B cell (primary cell): ENCODE measurements at regions not wholly inside any gene's neighbourhood (a gene's known extent, or its start where the extent isn't known, plus 50 kb on each side); places are given as distances from the start of the nearest gene placed in this dataset.

Experiments
- ATAC-seq: fragments of 200-7000 bp; cut with Tn5 transposase; one replicate; pipeline ENCODE4 v1.10.0; 2021; ENCODE audit warnings: low read depth, mild to moderate bottlenecking, moderate number of reproducible peaks, moderate library complexity
- CTCF ChIA-PET: fragments of 350-600 bp; sonication (Branson Sonifier 250); formaldehyde crosslinking; loops from one replicate; lab custom pipeline; 2021; ENCODE audit warnings: antibody characterized with exemption, inconsistent platforms; lab: Charles Lee
- POLR2A ChIA-PET: fragments of 350-600 bp; sonication (Branson Sonifier 250); formaldehyde crosslinking; loops from one replicate; lab custom pipeline; 2021; ENCODE audit warnings: antibody characterized with exemption; lab: Charles Lee
- DNase-seq: peaks from one replicate; pipeline ENCODE4 v3.0.0; 2013
- H2AFZ ChIP-seq: 2 replicates; pipeline ENCODE4 v1.6.1; 2012; ENCODE audit warnings: mild to moderate bottlenecking, low read depth, low read length; ENCODE audit not compliant: insufficient read depth, poor library complexity, severe bottlenecking
- H3K27ac ChIP-seq, 2 donors: 1 replicate in 1 of 2; 2 replicates in 1 of 2; pipeline ENCODE4 v1.5.1; 2012 to 2013; ENCODE audit warnings: low read length in 2 of 2, mild to moderate bottlenecking in 2 of 2, moderate library complexity in 1 of 2
- H3K27me3 ChIP-seq, 4 experiments: fragments of 200-600 bp in 1 of 4; sonication (generic) in 1 of 4; replicated peaks in 1 of 4; 1 replicate in 2 of 4; 2 replicates in 2 of 4; pipeline versions ENCODE4 v1.6.1 to v1.7.0; 2013 to 2016; ENCODE audit warnings: low read length in 3 of 4, mild to moderate bottlenecking in 2 of 4, mixed read lengths in 1 of 4, moderate library complexity in 1 of 4; ENCODE audit not compliant: insufficient read depth in 4 of 4, control insufficient read depth in 3 of 4; ENCODE audit errors: control extremely low read depth in 1 of 4
- H3K36me3 ChIP-seq, 2 experiments: replicated peaks in 1 of 2; 1 replicate in 1 of 2; 2 replicates in 1 of 2; pipeline versions ENCODE4 v1.6.1 to v1.7.1; 2013; ENCODE audit warnings: low read length in 1 of 2; ENCODE audit not compliant: insufficient read depth in 2 of 2, control insufficient read depth in 1 of 2; ENCODE audit errors: control extremely low read depth in 1 of 2, extremely low read depth in 1 of 2
- H3K4me1 ChIP-seq, 2 donors: fragments of 200-600 bp in 1 of 2; sonication (generic) in 1 of 2; 1 replicate in 1 of 2; 2 replicates in 1 of 2; pipeline versions ENCODE4 v1.5.1 to v1.6.1; 2013 to 2017; ENCODE audit warnings: low read length in 2 of 2; ENCODE audit not compliant: control insufficient read depth in 2 of 2, insufficient read depth in 2 of 2
- H3K4me2 ChIP-seq: replicated peaks from 2 replicates; pipeline ENCODE3; 2012; ENCODE audit warnings: mild to moderate bottlenecking, low read depth, low read length; ENCODE audit not compliant: poor library complexity, severe bottlenecking
- H3K4me3 ChIP-seq, 5 experiments: fragments of 200-600 bp in 1 of 5; sonication (generic) in 1 of 5; 1 replicate in 3 of 5; 2 replicates in 2 of 5; pipeline versions ENCODE4 v1.5.1 to v1.7.0; 2011 to 2016; ENCODE audit warnings: low read length in 4 of 5, mild to moderate bottlenecking in 4 of 5, low read depth in 2 of 5, control low read depth in 1 of 5, moderate library complexity in 1 of 5; ENCODE audit not compliant: insufficient read depth in 1 of 5; ENCODE audit errors: control extremely low read depth in 1 of 5, extremely low read depth in 1 of 5
- H3K79me2 ChIP-seq: fragments of 200-600 bp; sonication (generic); one replicate; pipeline ENCODE4 v1.6.0; 2016; ENCODE audit warnings: low read length; ENCODE audit not compliant: control insufficient read depth, insufficient read depth
- H3K9ac ChIP-seq: fragments of 200-600 bp; sonication (generic); 2 replicates; pipeline ENCODE4 v1.6.1; 2017; ENCODE audit warnings: mild to moderate bottlenecking, low read length, moderate library complexity
- H3K9me3 ChIP-seq, 3 donors: one replicate each; pipeline versions ENCODE4 v1.6.1 to v1.7.1; 2013; ENCODE audit warnings: low read length in 2 of 3; ENCODE audit not compliant: control insufficient read depth in 2 of 3, insufficient read depth in 1 of 3; ENCODE audit errors: control extremely low read depth in 1 of 3
- H4K20me1 ChIP-seq: 2 replicates; pipeline ENCODE4 v1.6.0; 2012; ENCODE audit warnings: mild to moderate bottlenecking, low read length; ENCODE audit not compliant: insufficient read depth, control insufficient read depth, poor library complexity, severe bottlenecking
- H3K27ac Mint-ChIP-seq: one replicate; pipeline ENCODE4 v1.8.0; 2021; ENCODE audit warnings: mixed read lengths
- H3K27me3 Mint-ChIP-seq: one replicate; pipeline ENCODE4 v1.8.0; 2021; ENCODE audit warnings: mixed read lengths
- H3K4me1 Mint-ChIP-seq: one replicate; pipeline ENCODE4 v1.8.0; 2021; ENCODE audit warnings: mixed read lengths
- H3K4me3 Mint-ChIP-seq: one replicate; pipeline ENCODE4 v1.8.0; 2021; ENCODE audit warnings: mixed read lengths
- H3K9me3 Mint-ChIP-seq: one replicate; pipeline ENCODE4 v1.8.0; 2022; ENCODE audit warnings: mixed read lengths; ENCODE audit not compliant: insufficient read depth
- EZH2 ChIP-seq: IDR thresholded peaks from 2 replicates; pipeline ENCODE4 v1.6.1; 2012; ENCODE audit warnings: borderline replicate concordance, low read depth, mild to moderate bottlenecking, moderate library complexity, low read length; ENCODE audit not compliant: insufficient read depth, poor library complexity, severe bottlenecking
- WGBS: methylation state at CpG from one replicate; pipeline ENCODE4 v1.1.5; 2013; ENCODE audit warnings: missing lambda C conversion rate; ENCODE audit not compliant: insufficient coverage; 5-methylcytosine and 5-hydroxymethylcytosine counted together
- intact Hi-C: fragments of 100-400 bp; cut with micrococcal nuclease; formaldehyde crosslinking; loops from one replicate; pipeline ENCODE4 v1.10.0; 2022
- TF ChIP-seq, protein P1 (sequence below): fragments of 200-600 bp; IDR thresholded peaks from one replicate; pipeline ENCODE4 v1.8.0; 2022; ENCODE audit warnings: antibody characterized with exemption, mild to moderate bottlenecking

DNA sequence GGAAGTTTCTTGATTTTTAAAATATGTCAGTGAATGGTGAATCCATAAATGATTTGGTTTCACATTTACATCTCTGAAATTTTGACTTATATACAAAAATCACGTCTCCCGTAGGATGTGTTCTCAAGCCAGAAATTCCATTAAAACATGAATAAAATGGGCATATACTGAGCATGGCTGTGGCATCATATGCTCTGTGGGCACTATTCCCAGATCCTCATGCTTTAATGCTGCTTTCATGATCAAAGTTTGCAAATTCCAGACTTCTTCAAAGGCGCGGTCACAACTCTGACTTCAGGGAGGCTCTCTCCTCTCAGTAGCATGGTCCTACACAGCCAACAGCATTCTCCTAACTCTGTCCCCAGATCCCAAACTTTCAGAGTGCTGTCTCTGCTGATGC, 723.2 kb downstream of the TAF11L14 start:
- Mint-ChIP-seq H3K4me3 (no peak overlapping the region), H3K27ac (no peak overlapping the region), H3K9me3 (no peaks in the 10 kb centered on the region), H3K4me1 (no peaks in the 10 kb centered on the region), H3K27me3 (no peaks in the 10 kb centered on the region)
- 100% methylated on average over 2 of the region's 4 CpGs for WGBS
- H3K27ac ChIP-seq = no peak overlapping the region
- ATAC-seq = no peak
- intact Hi-C loops = no loop called here
- DNase-seq = no peak
- no peak for TF ChIP-seq EZH2
- TF ChIP-seq, protein P1, sequence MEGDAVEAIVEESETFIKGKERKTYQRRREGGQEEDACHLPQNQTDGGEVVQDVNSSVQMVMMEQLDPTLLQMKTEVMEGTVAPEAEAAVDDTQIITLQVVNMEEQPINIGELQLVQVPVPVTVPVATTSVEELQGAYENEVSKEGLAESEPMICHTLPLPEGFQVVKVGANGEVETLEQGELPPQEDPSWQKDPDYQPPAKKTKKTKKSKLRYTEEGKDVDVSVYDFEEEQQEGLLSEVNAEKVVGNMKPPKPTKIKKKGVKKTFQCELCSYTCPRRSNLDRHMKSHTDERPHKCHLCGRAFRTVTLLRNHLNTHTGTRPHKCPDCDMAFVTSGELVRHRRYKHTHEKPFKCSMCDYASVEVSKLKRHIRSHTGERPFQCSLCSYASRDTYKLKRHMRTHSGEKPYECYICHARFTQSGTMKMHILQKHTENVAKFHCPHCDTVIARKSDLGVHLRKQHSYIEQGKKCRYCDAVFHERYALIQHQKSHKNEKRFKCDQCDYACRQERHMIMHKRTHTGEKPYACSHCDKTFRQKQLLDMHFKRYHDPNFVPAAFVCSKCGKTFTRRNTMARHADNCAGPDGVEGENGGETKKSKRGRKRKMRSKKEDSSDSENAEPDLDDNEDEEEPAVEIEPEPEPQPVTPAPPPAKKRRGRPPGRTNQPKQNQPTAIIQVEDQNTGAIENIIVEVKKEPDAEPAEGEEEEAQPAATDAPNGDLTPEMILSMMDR = no peak
- ChIA-PET CTCF (no interaction called here), POLR2A (no interaction called here)
- no peaks in the 10 kb centered on the region for H4K20me1 ChIP-seq
- no peaks in the 10 kb centered on the region for H3K27me3 ChIP-seq
- no peak overlapping the region for H2AFZ ChIP-seq
- H3K79me2 ChIP-seq = no peaks in the 10 kb centered on the region
- H3K9ac ChIP-seq = no peak overlapping the region
- H3K36me3 ChIP-seq = no peaks in the 10 kb centered on the region
- H3K9me3 ChIP-seq = peaks cover 0 to 3% (median 0%) of the 10 kb centered on the region in 3 donors
- H3K4me3 ChIP-seq = no peak overlapping the region
- no peak overlapping the region for H3K4me2 ChIP-seq
- no peaks in the 10 kb centered on the region for H3K4me1 ChIP-seq

DNA sequence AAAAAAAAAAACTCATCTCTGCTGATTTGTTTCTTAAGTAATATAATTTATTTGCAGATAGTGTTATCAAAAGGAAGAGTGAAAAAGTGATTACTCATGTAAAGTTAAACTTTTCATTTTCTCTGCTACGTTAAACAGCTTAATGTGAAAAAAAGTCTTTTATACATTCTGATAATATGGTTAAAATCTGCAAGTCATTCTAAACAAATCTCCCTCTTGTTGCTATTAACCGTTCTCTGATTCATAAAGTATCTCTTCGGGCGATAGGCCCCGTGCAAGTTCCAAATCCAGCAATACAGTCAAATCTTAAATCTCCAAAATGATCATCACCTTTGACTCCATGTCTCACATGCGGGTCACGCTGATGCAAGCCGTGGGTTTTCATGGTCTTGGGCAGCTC, 732.0 kb downstream of the TAF11L14 start:
- no peak overlapping the region for H3K27ac ChIP-seq
- ChIA-PET POLR2A (no interaction called here), CTCF (no interaction called here)
- H3K4me1 ChIP-seq = no peaks in the 10 kb centered on the region
- no peaks in the 10 kb centered on the region for H3K27me3 ChIP-seq
- no peak overlapping the region for H3K4me3 ChIP-seq
- WGBS = 95% methylated on average over 7 of the region's 8 CpGs
- H3K27me3 Mint-ChIP-seq = no peaks in the 10 kb centered on the region
- no peaks in the 10 kb centered on the region for H3K36me3 ChIP-seq
- intact Hi-C loops = no loop called here
- no peaks in the 10 kb centered on the region for H3K9me3 Mint-ChIP-seq
- no peaks in the 10 kb centered on the region for H3K9me3 ChIP-seq
- H4K20me1 ChIP-seq = no peaks in the 10 kb centered on the region
- H3K9ac ChIP-seq = no peak overlapping the region
- H2AFZ ChIP-seq = no peak overlapping the region
- no peak for DNase-seq
- H3K4me3 Mint-ChIP-seq = no peak overlapping the region
- no peaks in the 10 kb centered on the region for H3K4me1 Mint-ChIP-seq
- H3K79me2 ChIP-seq = no peaks in the 10 kb centered on the region
- H3K4me2 ChIP-seq = no peak overlapping the region
- TF ChIP-seq, protein P1 = no peak
- TF ChIP-seq EZH2 = no peak
- no peak for ATAC-seq
- H3K27ac Mint-ChIP-seq = no peak overlapping the region
